ENCODE measurements at regions not wholly inside any gene's neighbourhood (a gene's known extent, or its start where the extent isn't known, plus 50 kb on each side); places are given as distances from the start of the nearest gene placed in this dataset.

DNA sequence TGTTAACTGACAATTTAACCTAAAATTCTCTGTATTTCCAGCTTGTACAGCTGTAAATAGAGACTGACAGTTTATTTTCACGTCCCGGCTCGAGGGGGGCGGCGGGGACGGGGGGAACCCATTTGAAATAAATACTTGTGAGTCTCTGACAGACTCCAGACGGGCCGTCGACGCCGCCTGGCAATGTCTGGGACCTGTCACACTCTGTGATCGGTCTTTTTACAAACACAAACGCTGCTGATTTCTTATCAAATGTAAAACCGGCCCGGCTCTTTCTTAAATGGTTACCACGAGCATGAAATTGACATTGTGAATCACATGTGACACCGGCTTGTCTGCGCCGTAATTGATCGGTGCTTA lies 57.0 kb downstream of the UNCX start:
- no peak for TF ChIP-seq EP300 (IDR thresholded peaks at IDR 0.05)
- TF ChIP-seq CTCF (IDR thresholded peaks at IDR 0.05) = no peak
- no peak for TF ChIP-seq POLR2A (IDR thresholded peaks at IDR 0.05)

Measured in gastroesophageal sphincter (tissue), 3 donors.